ENCODE measurements at regions not wholly inside any gene's neighbourhood (a gene's known extent, or its start where the extent isn't known, plus 50 kb on each side); places are given as distances from the start of the nearest gene placed in this dataset.

DNA sequence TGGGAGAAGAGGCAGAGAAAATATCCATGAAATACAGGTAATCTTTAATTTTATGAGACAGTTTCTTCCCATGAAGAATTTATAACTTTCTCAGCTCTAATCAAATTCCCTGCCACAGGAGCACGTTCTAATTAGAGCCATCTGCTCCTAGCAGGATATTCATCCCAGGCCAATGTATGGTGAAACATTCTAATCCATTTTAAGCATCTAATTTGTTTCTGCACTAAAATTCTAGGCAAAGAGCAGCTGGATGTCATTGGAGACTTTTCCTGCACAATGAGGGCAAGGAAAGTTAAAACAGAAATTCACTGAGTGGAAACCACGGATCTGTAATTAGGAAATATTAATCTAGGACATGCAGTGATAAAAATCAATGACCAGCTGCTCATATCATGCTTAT, 107.7 kb upstream of the ZFP42 start:
- Histone ChIP-seq H3K27ac (replicated peaks) (no peak overlapping the region), H3K4me3 (replicated peaks; ENCODE audit: insufficient read depth, low read length) (no peak overlapping the region), H3K27me3 (ENCODE audit: insufficient read depth, poor library complexity, severe bottlenecking) (no peaks in the 10 kb centered on the region)
- TF ChIP-seq POLR2AphosphoS5 (IDR thresholded peaks at IDR 0.05; ENCODE audit: low read depth) (no peak), GABPA (IDR thresholded peaks at IDR 0.05; ENCODE audit: low read depth) (no peak), SPI1 (IDR thresholded peaks at IDR 0.05; ENCODE audit: borderline replicate concordance, low read depth) (no peak)
- TF ChIP-seq, protein P1, sequence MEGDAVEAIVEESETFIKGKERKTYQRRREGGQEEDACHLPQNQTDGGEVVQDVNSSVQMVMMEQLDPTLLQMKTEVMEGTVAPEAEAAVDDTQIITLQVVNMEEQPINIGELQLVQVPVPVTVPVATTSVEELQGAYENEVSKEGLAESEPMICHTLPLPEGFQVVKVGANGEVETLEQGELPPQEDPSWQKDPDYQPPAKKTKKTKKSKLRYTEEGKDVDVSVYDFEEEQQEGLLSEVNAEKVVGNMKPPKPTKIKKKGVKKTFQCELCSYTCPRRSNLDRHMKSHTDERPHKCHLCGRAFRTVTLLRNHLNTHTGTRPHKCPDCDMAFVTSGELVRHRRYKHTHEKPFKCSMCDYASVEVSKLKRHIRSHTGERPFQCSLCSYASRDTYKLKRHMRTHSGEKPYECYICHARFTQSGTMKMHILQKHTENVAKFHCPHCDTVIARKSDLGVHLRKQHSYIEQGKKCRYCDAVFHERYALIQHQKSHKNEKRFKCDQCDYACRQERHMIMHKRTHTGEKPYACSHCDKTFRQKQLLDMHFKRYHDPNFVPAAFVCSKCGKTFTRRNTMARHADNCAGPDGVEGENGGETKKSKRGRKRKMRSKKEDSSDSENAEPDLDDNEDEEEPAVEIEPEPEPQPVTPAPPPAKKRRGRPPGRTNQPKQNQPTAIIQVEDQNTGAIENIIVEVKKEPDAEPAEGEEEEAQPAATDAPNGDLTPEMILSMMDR (IDR thresholded peaks at IDR 0.05; ENCODE audit: insufficient read depth, low read length), result no peak
- no peak for DNase-seq (ENCODE audit: low read depth in 1 of 2, low spot score in 1 of 2)

DNA sequence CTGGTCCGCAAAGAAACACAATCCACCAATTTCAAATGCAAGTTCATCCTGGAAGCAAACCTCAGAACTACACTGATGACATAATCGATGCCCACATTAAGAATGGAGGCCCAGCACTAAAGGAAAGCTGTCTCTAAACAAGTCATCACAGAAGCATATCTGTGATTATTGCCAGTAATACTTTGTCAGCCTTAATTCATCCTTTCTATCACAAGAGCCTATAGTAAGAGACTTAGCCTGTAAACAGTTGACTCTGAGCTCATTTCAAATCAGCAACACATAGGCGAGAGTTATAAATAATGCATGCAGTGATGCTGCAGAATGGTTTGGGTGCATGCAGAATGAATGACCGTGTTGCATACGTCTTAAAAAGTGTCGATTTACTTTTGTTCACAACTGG, 105.9 kb upstream of the ZFP42 start:
- DNase-seq (ENCODE audit: low read depth in 1 of 2, low spot score in 1 of 2), result no peak
- no peak overlapping the region for H3K27ac ChIP-seq (replicated peaks)
- H3K27me3 ChIP-seq (ENCODE audit: insufficient read depth, poor library complexity, severe bottlenecking), result no peaks in the 10 kb centered on the region
- H3K4me3 ChIP-seq (replicated peaks; ENCODE audit: insufficient read depth, low read length), result no peak overlapping the region
- TF ChIP-seq GABPA (IDR thresholded peaks at IDR 0.05; ENCODE audit: low read depth) (no peak), SPI1 (IDR thresholded peaks at IDR 0.05; ENCODE audit: borderline replicate concordance, low read depth) (no peak), POLR2AphosphoS5 (IDR thresholded peaks at IDR 0.05; ENCODE audit: low read depth) (no peak)
- TF ChIP-seq, protein P1 (IDR thresholded peaks at IDR 0.05; ENCODE audit: insufficient read depth, low read length), result no peak
- TF ChIP-seq, protein P2, sequence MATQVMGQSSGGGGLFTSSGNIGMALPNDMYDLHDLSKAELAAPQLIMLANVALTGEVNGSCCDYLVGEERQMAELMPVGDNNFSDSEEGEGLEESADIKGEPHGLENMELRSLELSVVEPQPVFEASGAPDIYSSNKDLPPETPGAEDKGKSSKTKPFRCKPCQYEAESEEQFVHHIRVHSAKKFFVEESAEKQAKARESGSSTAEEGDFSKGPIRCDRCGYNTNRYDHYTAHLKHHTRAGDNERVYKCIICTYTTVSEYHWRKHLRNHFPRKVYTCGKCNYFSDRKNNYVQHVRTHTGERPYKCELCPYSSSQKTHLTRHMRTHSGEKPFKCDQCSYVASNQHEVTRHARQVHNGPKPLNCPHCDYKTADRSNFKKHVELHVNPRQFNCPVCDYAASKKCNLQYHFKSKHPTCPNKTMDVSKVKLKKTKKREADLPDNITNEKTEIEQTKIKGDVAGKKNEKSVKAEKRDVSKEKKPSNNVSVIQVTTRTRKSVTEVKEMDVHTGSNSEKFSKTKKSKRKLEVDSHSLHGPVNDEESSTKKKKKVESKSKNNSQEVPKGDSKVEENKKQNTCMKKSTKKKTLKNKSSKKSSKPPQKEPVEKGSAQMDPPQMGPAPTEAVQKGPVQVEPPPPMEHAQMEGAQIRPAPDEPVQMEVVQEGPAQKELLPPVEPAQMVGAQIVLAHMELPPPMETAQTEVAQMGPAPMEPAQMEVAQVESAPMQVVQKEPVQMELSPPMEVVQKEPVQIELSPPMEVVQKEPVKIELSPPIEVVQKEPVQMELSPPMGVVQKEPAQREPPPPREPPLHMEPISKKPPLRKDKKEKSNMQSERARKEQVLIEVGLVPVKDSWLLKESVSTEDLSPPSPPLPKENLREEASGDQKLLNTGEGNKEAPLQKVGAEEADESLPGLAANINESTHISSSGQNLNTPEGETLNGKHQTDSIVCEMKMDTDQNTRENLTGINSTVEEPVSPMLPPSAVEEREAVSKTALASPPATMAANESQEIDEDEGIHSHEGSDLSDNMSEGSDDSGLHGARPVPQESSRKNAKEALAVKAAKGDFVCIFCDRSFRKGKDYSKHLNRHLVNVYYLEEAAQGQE (IDR thresholded peaks at IDR 0.05; ENCODE audit: insufficient replicate concordance, low read depth), result no peak

DNA sequence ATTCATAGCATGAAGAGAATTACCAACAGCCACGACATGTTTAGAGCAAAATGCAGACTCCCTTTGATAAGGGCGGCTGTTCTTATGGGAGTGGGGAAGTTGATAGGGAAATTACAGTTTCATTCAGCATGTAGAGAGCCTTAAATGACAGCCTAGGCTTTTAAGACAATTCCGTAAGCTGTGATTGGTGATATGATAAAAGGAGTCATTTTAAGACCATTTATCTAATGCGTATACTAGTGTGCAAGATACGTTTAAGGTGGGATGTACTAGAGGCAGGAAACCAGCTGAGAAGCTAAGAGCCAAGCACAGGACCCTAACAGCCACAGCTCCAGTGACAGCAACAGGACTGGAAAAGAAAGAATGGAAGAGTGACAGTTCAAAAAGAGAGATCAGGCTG, 102.2 kb upstream of the ZFP42 start:
- no peak for DNase-seq (ENCODE audit: low read depth in 1 of 2, low spot score in 1 of 2)
- no peak for TF ChIP-seq SPI1 (IDR thresholded peaks at IDR 0.05; ENCODE audit: borderline replicate concordance, low read depth)
- TF ChIP-seq, protein P1 (IDR thresholded peaks at IDR 0.05; ENCODE audit: insufficient read depth, low read length), result no peak
- TF ChIP-seq POLR2AphosphoS5 (IDR thresholded peaks at IDR 0.05; ENCODE audit: low read depth), result no peak
- TF ChIP-seq, protein P2 (IDR thresholded peaks at IDR 0.05; ENCODE audit: insufficient replicate concordance, low read depth), result no peak
- TF ChIP-seq GABPA (IDR thresholded peaks at IDR 0.05; ENCODE audit: low read depth), result no peak
- no peak overlapping the region for H3K27ac ChIP-seq (replicated peaks)
- H3K27me3 ChIP-seq (ENCODE audit: insufficient read depth, poor library complexity, severe bottlenecking), result no peaks in the 10 kb centered on the region
- no peak overlapping the region for H3K4me3 ChIP-seq (replicated peaks; ENCODE audit: insufficient read depth, low read length)

DNA sequence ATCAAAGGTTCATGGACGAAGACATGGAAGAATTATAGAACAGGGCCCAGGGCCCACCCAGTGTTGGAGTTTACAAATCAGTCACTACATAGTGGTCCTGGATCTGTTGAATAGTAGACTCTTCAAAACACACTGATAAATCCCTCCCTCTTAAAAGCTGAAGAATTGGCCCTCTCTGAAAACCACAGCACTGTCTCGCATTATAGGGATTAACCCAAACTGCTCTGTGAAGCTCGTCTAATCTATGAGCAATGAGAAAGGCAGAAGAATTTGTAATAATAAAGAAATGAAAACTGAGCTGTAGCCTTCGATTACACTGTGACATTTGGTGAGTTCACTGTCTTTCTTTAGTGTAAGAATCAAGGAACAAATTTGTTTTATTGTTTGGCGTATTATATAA, 92.5 kb upstream of the ZFP42 start:
- no peak for DNase-seq (ENCODE audit: low read depth in 1 of 2, low spot score in 1 of 2)
- Histone ChIP-seq H3K27me3 (ENCODE audit: insufficient read depth, poor library complexity, severe bottlenecking) (no peaks in the 10 kb centered on the region), H3K27ac (replicated peaks) (no peak overlapping the region), H3K4me3 (replicated peaks; ENCODE audit: insufficient read depth, low read length) (no peak overlapping the region)
- TF ChIP-seq, protein P1 (IDR thresholded peaks at IDR 0.05; ENCODE audit: insufficient read depth, low read length), result no peak
- TF ChIP-seq GABPA (IDR thresholded peaks at IDR 0.05; ENCODE audit: low read depth) (no peak), POLR2AphosphoS5 (IDR thresholded peaks at IDR 0.05; ENCODE audit: low read depth) (no peak), SPI1 (IDR thresholded peaks at IDR 0.05; ENCODE audit: borderline replicate concordance, low read depth) (no peak)
- TF ChIP-seq, protein P2 (IDR thresholded peaks at IDR 0.05; ENCODE audit: insufficient replicate concordance, low read depth), result no peak
